HepG2 (cell line): ENCODE measurements at regions not wholly inside any gene's neighbourhood (a gene's known extent, or its start where the extent isn't known, plus 50 kb on each side); places are given as distances from the start of the nearest gene placed in this dataset.

Experiments
- ATAC-seq: fragments of 200-7000 bp; cut with Tn5 transposase; 3 replicates; pipeline ENCODE4 v1.9.1; 2020; ENCODE audit warnings: mild to moderate bottlenecking, moderate library complexity
- BruUV-seq: library from RNA; stranded (reverse); fragments of 400-500 nt; replicated peaks from 2 replicates; lab custom pipeline; 2021; lab: Mats Ljungman, UMichigan
- CTCF ChIA-PET: fragments of 300-600 bp; formaldehyde crosslinking; extraction: SDS; loops from one replicate; lab custom pipeline; 2021; ENCODE audit warnings: low total read pairs, inconsistent platforms, low intra/inter-chr PET ratio; lab: Yijun Ruan, JAX
- POLR2A ChIA-PET: fragments of 350-600 bp; sonication (Branson Sonifier 250); formaldehyde crosslinking; loops from one replicate; lab custom pipeline; 2020; ENCODE audit warnings: antibody characterized with exemption, inconsistent platforms; lab: Yijun Ruan, JAX
- DNase-seq: peaks from one replicate; pipeline ENCODE4 v3.0.0-alpha.2; 2015; ENCODE audit warnings: low spot score
- FAIRE-seq: peaks from 3 replicates; lab custom pipeline; 2011; peaks lifted over from hg19 to GRCh38; lab: Jason Lieb, UNC
- H2AFZ ChIP-seq: one replicate; pipeline ENCODE4 v1.6.1; 2011; ENCODE audit warnings: low read length, inconsistent platforms
- H3K27ac ChIP-seq: fragments of 300-600 bp; 3 replicates; pipeline ENCODE4 v1.8.0; 2011; ENCODE audit warnings: mixed run types, mild to moderate bottlenecking, mixed read lengths, low read length, inconsistent platforms; ENCODE audit not compliant: insufficient read depth; ENCODE audit errors: extremely low read length
- H3K27me3 ChIP-seq, 2 experiments: fragments of 200-600 bp in 1 of 2; 2 replicates in 1 of 2; 3 replicates in 1 of 2; pipeline versions ENCODE4 v1.6.0 to v1.8.0; 2011; ENCODE audit warnings: low read length in 2 of 2, mild to moderate bottlenecking in 2 of 2, moderate library complexity in 2 of 2, inconsistent platforms in 1 of 2; ENCODE audit not compliant: insufficient read depth in 2 of 2, control insufficient read depth in 1 of 2
- H3K36me3 ChIP-seq, 2 experiments: fragments of 200-600 bp in 1 of 2; replicated peaks in 1 of 2; 2 replicates in 1 of 2; 3 replicates in 1 of 2; pipeline versions ENCODE4 v1.5.1 to v1.8.0; 2011; ENCODE audit warnings: low read length in 2 of 2, inconsistent platforms in 1 of 2; ENCODE audit not compliant: insufficient read depth in 2 of 2, control insufficient read depth in 1 of 2
- H3K4me1 ChIP-seq: 2 replicates; pipeline ENCODE4 v1.5.1; 2012; ENCODE audit warnings: low read length, inconsistent platforms; ENCODE audit not compliant: insufficient read depth
- H3K4me2 ChIP-seq: 2 replicates; pipeline ENCODE4 v1.6.0; 2011; ENCODE audit warnings: low read depth, low read length, inconsistent platforms
- H3K4me3 ChIP-seq, 3 experiments: fragments of 200-600 bp in 1 of 3; sonication (generic), shearing (Covaris generic) in 1 of 3; replicated peaks in 1 of 3; 2 replicates each; pipeline ENCODE4 v1.5.1; 2011 to 2016; ENCODE audit warnings: low read length in 3 of 3, inconsistent platforms in 2 of 3, low read depth in 2 of 3, mild to moderate bottlenecking in 2 of 3, control low read depth in 1 of 3, mixed read lengths in 1 of 3; ENCODE audit not compliant: insufficient read depth in 1 of 3
- H3K79me2 ChIP-seq: one replicate; pipeline ENCODE4 v1.6.1; 2011; ENCODE audit warnings: low read length, inconsistent platforms; ENCODE audit not compliant: insufficient read depth
- H3K9ac ChIP-seq: 2 replicates; pipeline ENCODE4 v1.6.0; 2011; ENCODE audit warnings: mild to moderate bottlenecking, low read depth, low read length, inconsistent platforms; ENCODE audit not compliant: insufficient read depth
- H3K9me3 ChIP-seq: 2 replicates; pipeline ENCODE4 v1.5.1; 2012; ENCODE audit warnings: mild to moderate bottlenecking, low read length
- H4K20me1 ChIP-seq: 2 replicates; pipeline ENCODE4 v1.6.0; 2011; ENCODE audit warnings: inconsistent platforms, mild to moderate bottlenecking, low read length, moderate library complexity; ENCODE audit not compliant: insufficient read depth
- RFX5 ChIP-seq: IDR thresholded peaks from 2 replicates; pipeline ENCODE4 v1.6.1; 2011; ENCODE audit warnings: low read depth, low read length, improper control_type of control experiment
- ZMYM3 ChIP-seq: sonication (generic); formaldehyde crosslinking; IDR thresholded peaks from 2 replicates; pipeline ENCODE4 v1.5.1; 2020; ENCODE audit warnings: mild to moderate bottlenecking, missing genetic modification reagents
- ZNF253 ChIP-seq: sonication (generic); formaldehyde crosslinking; IDR thresholded peaks from 2 replicates; pipeline ENCODE4 v1.8.0; 2022; ENCODE audit warnings: mild to moderate bottlenecking, missing genetic modification reagents, borderline replicate concordance
- ZNF333 ChIP-seq: sonication (generic); formaldehyde crosslinking; IDR thresholded peaks from 2 replicates; pipeline ENCODE4 v1.4.0; 2020; ENCODE audit warnings: mild to moderate bottlenecking, missing genetic modification reagents, borderline replicate concordance
- ZNF430 ChIP-seq: sonication (generic); formaldehyde crosslinking; IDR thresholded peaks from 2 replicates; pipeline ENCODE4 v1.9.0; 2021; ENCODE audit warnings: mild to moderate bottlenecking, missing genetic modification reagents
- WGBS: methylation state at CpG from one replicate; pipeline ENCODE4 v1.1.6; 2017; ENCODE audit warnings: low lambda C conversion rate; 5-methylcytosine and 5-hydroxymethylcytosine counted together
- in situ Hi-C: cut with HindIII; loops from 2 replicates; pipeline ENCODE4 v1.10.0; 2017; ENCODE audit warnings: low pct_unique_long_range_greater_than_20kb; ENCODE audit not compliant: extremely low pct_ligation_motif_present
- intact Hi-C: fragments of 100-400 bp; cut with micrococcal nuclease; formaldehyde crosslinking; loops from one replicate; pipeline ENCODE4 v1.10.0; 2022; ENCODE audit not compliant: unreplicated experiment

DNA sequence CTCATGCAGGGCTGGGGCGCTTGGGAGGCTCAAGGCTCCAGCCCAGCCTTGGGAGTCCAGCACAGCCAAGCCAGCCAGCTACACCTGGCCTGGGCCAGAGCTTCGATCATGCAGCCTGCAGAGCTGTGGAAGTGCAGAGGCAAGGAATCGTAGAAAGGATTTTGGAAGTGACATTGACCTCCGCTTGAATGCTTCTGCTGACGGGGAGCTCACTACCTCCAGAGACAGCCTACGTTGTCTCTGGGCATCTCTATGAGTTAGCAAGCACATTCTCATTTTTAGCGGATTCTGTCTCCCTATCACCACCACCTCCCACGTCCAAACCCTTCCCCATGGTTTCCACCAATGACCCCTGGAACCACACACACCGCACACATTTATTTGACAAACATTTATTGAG is 88.5 kb downstream of the MICALL2 start:
- DNase-seq (no peak), ATAC-seq (no peak), FAIRE-seq (no peak)
- Histone ChIP-seq H3K4me3 (no peak overlapping the region), H3K27me3 (peaks cover 11 to 49% of the 10 kb centered on the region in 2 experiments; a peak in 4 of 5 replicates), H3K4me2 (no peak overlapping the region), H3K9me3 (no peaks in the 10 kb centered on the region), H3K79me2 (no peaks in the 10 kb centered on the region), H3K4me1 (peaks cover 11% of the 10 kb centered on the region), H3K27ac (no peak overlapping the region), H3K36me3 (no peaks in the 10 kb centered on the region), H4K20me1 (no peaks in the 10 kb centered on the region), H3K9ac (no peak overlapping the region), H2AFZ (no peak overlapping the region)
- ChIA-PET CTCF (no interaction called here), POLR2A (no interaction called here)
- peak; percentile 48; the same call in 1 of the 2 replicates for TF ChIP-seq ZMYM3 (CRISPR knock-in tag)
- TF ChIP-seq RFX5, result no peak
- no peak for TF ChIP-seq ZNF333
- TF ChIP-seq ZNF430, result no peak
- BruUV-seq, result no TSS peak
- WGBS, result 60% methylated on average over 7 of the region's 9 CpGs
- intact Hi-C loops (no loop called here), in situ Hi-C loops (no loop called here)

DNA sequence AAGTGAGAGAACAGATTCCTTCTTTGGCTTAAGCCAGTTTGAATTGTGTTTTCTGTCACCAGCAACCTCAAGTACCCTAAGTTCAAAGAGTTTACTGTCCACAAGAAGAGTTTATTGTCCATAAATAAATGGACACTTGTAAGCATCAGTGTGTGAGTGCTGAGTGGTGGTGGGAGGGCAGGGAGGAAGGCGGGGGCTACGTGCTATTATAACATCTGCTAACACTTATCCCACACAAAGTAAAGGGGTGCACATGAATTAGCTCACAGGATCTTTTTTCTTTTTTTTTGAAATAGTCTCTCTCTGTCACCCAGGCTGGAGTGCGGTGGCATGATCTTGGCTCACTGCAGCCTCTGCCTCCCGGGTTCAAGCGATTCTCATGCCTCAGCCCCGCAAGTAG is 87.2 kb downstream of the MICALL2 start:
- no peak for ATAC-seq
- Histone ChIP-seq H3K9ac (no peak overlapping the region), H3K9me3 (no peaks in the 10 kb centered on the region), H3K4me2 (no peak overlapping the region), H3K27ac (no peak overlapping the region), H4K20me1 (no peaks in the 10 kb centered on the region), H2AFZ (no peak overlapping the region), H3K4me1 (peaks cover 11% of the 10 kb centered on the region), H3K36me3 (no peaks in the 10 kb centered on the region), H3K27me3 (peaks cover 7 to 43% of the 10 kb centered on the region in 2 experiments; a peak in 4 of 5 replicates), H3K79me2 (no peaks in the 10 kb centered on the region), H3K4me3 (no peak overlapping the region)
- WGBS, result 79% methylated on average over 6 of the region's 6 CpGs
- intact Hi-C loops, result no loop called here
- POLR2A ChIA-PET, result no interaction called here
- DNase-seq, result no peak
- no peak for FAIRE-seq
- CTCF ChIA-PET, result no interaction called here
- no TSS peak for BruUV-seq
- TF ChIP-seq ZNF253 (CRISPR knock-in tag), result no peak
- TF ChIP-seq, all 625 proteins: peak for 0
- in situ Hi-C loops, result no loop called here
